ENCODE measurements at regions not wholly inside any gene's neighbourhood (a gene's known extent, or its start where the extent isn't known, plus 50 kb on each side); places are given as distances from the start of the nearest gene placed in this dataset.

GRCh38 chr16:25635454-25635853 is 56.3 kb upstream of the HS3ST4 start:
- Histone ChIP-seq H4K20me1 (ENCODE audit: insufficient read depth) (no peaks in the 10 kb centered on the region), H3K9me2 (ENCODE audit: insufficient read depth, low read length) (no peaks in the 10 kb centered on the region), H3K9me3 (ENCODE audit: low read length) (no peaks in the 10 kb centered on the region), H3K27me3 (ENCODE audit: insufficient read depth, low read depth, low read length) (no peaks in the 10 kb centered on the region), H3K36me3 (ENCODE audit: insufficient read depth, low read length) (no peaks in the 10 kb centered on the region), H2AFZ (ENCODE audit: low read depth, low read length) (no peak overlapping the region), H3K4me3 (ENCODE audit: low read length) (no peak overlapping the region), H3K9ac (ENCODE audit: low read length) (no peak overlapping the region), H3F3A (ENCODE audit: insufficient read depth, low read length, poor library complexity, severe bottlenecking) (no peaks in the 10 kb centered on the region), H3K4me2 (ENCODE audit: low read length) (no peak overlapping the region), H3K27ac (ENCODE audit: low read length) (no peak overlapping the region), H3K79me2 (replicated peaks; ENCODE audit: insufficient read depth, low read length) (no peaks in the 10 kb centered on the region)
- TF ChIP-seq TAF1 (IDR thresholded peaks at IDR 0.05; ENCODE audit: low read depth) (no peak), EZH2 (IDR thresholded peaks at IDR 0.05; ENCODE audit: borderline replicate concordance, insufficient read depth, low read length, poor library complexity, severe bottlenecking) (no peak), POLR2AphosphoS5 (IDR thresholded peaks at IDR 0.05) (no peak), CTCF (IDR thresholded peaks at IDR 0.05; ENCODE audit: poor library complexity, severe bottlenecking) (no peak), MXI1 (conservative IDR thresholded peaks at IDR 0.05; ENCODE audit: poor library complexity, severe bottlenecking) (no peak), SMC3 (conservative IDR thresholded peaks at IDR 0.05; ENCODE audit: poor library complexity) (no peak), EP300 (conservative IDR thresholded peaks at IDR 0.05; ENCODE audit: poor library complexity, severe bottlenecking) (no peak), RAD21 (conservative IDR thresholded peaks at IDR 0.05) (no peak), REST (IDR thresholded peaks at IDR 0.05; ENCODE audit: borderline replicate concordance) (no peak)

- no peaks in the 10 kb centered on the region for H3K36me3 ChIP-seq (ENCODE audit: insufficient read depth, low read length)
- no peaks in the 10 kb centered on the region for H3F3A ChIP-seq (ENCODE audit: insufficient read depth, low read length, poor library complexity, severe bottlenecking)
- no peaks in the 10 kb centered on the region for H3K9me3 ChIP-seq (ENCODE audit: low read length)
- H2AFZ ChIP-seq (ENCODE audit: low read depth, low read length): no peak overlapping the region
- H3K9me2 ChIP-seq (ENCODE audit: insufficient read depth, low read length): no peaks in the 10 kb centered on the region
- H3K4me3 ChIP-seq (ENCODE audit: low read length): no peak overlapping the region
- no peak overlapping the region for H3K27ac ChIP-seq (ENCODE audit: low read length)
- H4K20me1 ChIP-seq (ENCODE audit: insufficient read depth): no peaks in the 10 kb centered on the region
- TF ChIP-seq SMC3 (conservative IDR thresholded peaks at IDR 0.05; ENCODE audit: poor library complexity): no peak
- no peak for TF ChIP-seq REST (IDR thresholded peaks at IDR 0.05; ENCODE audit: borderline replicate concordance)
- no peak for TF ChIP-seq TAF1 (IDR thresholded peaks at IDR 0.05; ENCODE audit: low read depth)
- no peak for TF ChIP-seq MXI1 (conservative IDR thresholded peaks at IDR 0.05; ENCODE audit: poor library complexity, severe bottlenecking)
- no peak for TF ChIP-seq EZH2 (IDR thresholded peaks at IDR 0.05; ENCODE audit: borderline replicate concordance, insufficient read depth, low read length, poor library complexity, severe bottlenecking)
- H3K9ac ChIP-seq (ENCODE audit: low read length): no peak overlapping the region
- H3K4me2 ChIP-seq (ENCODE audit: low read length): no peak overlapping the region
- H3K79me2 ChIP-seq (replicated peaks; ENCODE audit: insufficient read depth, low read length): no peaks in the 10 kb centered on the region
- no peaks in the 10 kb centered on the region for H3K27me3 ChIP-seq (ENCODE audit: insufficient read depth, low read depth, low read length)
Measured at GRCh38 chr16:25633549-25633948, 58.2 kb upstream of the HS3ST4 start.

All from neural cell (in vitro differentiated cells).